ENCODE measurements at regions not wholly inside any gene's neighbourhood (a gene's known extent, or its start where the extent isn't known, plus 50 kb on each side); places are given as distances from the start of the nearest gene placed in this dataset.
"Not testable (repeated sequence)": the region's sequence is repeated elsewhere in the genome, so short reads cannot be mapped to it uniquely, and the experiment has no call there.

GRCh38 chr3:159401069-159401468 lies 587.6 kb upstream of the IL12A start:
- no peak for DNase-seq

GRCh38 chr3:159409711-159410110 lies 578.9 kb upstream of the IL12A start:
- not testable (repeated sequence) for DNase-seq

GRCh38 chr3:159413319-159413718 lies 575.3 kb upstream of the IL12A start:
- DNase-seq, result no peak

GRCh38 chr3:159416856-159417255 lies 571.8 kb upstream of the IL12A start:
- DNase-seq, result peak; percentile 43

GRCh38 chr3:159417761-159418160 lies 570.9 kb upstream of the IL12A start:
- no peak for DNase-seq

- DNase-seq, result no peak
Measured at GRCh38 chr3:159418571-159419526, 569.8 kb upstream of the IL12A start.

- DNase-seq, result no peak
Measured at GRCh38 chr3:159429702-159430101, 558.9 kb upstream of the IL12A start.

- DNase-seq, result no peak
Measured at GRCh38 chr3:159432682-159433340, 555.8 kb upstream of the IL12A start.

- no peak for DNase-seq
Measured at GRCh38 chr3:159439346-159439745, 549.3 kb upstream of the IL12A start.

- no peak for DNase-seq
Measured at GRCh38 chr3:159441279-159441678, 547.4 kb upstream of the IL12A start.

- no peak for DNase-seq
Measured at GRCh38 chr3:159443266-159443665, 545.4 kb upstream of the IL12A start.

GRCh38 chr3:159447841-159448240 lies 540.8 kb upstream of the IL12A start:
- DNase-seq, result no peak

- DNase-seq, result no peak
Measured at GRCh38 chr3:159448902-159449301, 539.7 kb upstream of the IL12A start.

GRCh38 chr3:159451067-159451466 lies 537.6 kb upstream of the IL12A start:
- DNase-seq, result no peak

GRCh38 chr3:159451482-159451881 lies 537.2 kb upstream of the IL12A start:
- DNase-seq, result no peak

GRCh38 chr3:159453036-159453435 lies 535.6 kb upstream of the IL12A start:
- no peak for DNase-seq

GRCh38 chr3:159453945-159454344 lies 534.7 kb upstream of the IL12A start:
- no peak for DNase-seq

GRCh38 chr3:159455741-159456181 lies 532.9 kb upstream of the IL12A start:
- no peak for DNase-seq

GRCh38 chr3:159458010-159458409 lies 530.6 kb upstream of the IL12A start:
- no peak for DNase-seq

GRCh38 chr3:159458982-159459381 lies 529.7 kb upstream of the IL12A start:
- no peak for DNase-seq

GRCh38 chr3:159472611-159473010 lies 516.0 kb upstream of the IL12A start:
- no peak for DNase-seq

GRCh38 chr3:159473206-159473605 lies 515.4 kb upstream of the IL12A start:
- DNase-seq, result no peak

- DNase-seq, result no peak
Measured at GRCh38 chr3:159480046-159480445, 508.6 kb upstream of the IL12A start.

All from NCI-H2171 treated with DMSO at 0.1 percent for 48 hours (cell line).